Skeletal muscle tissue (tissue), 3 donors: ENCODE measurements at regions not wholly inside any gene's neighbourhood (a gene's known extent, or its start where the extent isn't known, plus 50 kb on each side); places are given as distances from the start of the nearest gene placed in this dataset.

Source experiments
- H3K27ac ChIP-seq: one replicate; pipeline ENCODE4 v1.7.0; 2013; ENCODE audit warnings: mild to moderate bottlenecking, low read depth, low read length, inconsistent platforms
- H3K27me3 ChIP-seq, 3 donors: one replicate each; pipeline ENCODE4 v1.7.0; 2013; ENCODE audit warnings: low read length in 3 of 3; ENCODE audit not compliant: control insufficient read depth in 3 of 3, insufficient read depth in 3 of 3
- H3K36me3 ChIP-seq, 3 donors: one replicate each; pipeline ENCODE4 v1.7.0; 2013; ENCODE audit warnings: low read length in 3 of 3; ENCODE audit not compliant: control insufficient read depth in 3 of 3, insufficient read depth in 3 of 3
- H3K4me1 ChIP-seq, 3 donors: one replicate each; pipeline ENCODE4 v1.7.0; 2013; ENCODE audit warnings: low read length in 3 of 3, mild to moderate bottlenecking in 3 of 3; ENCODE audit not compliant: control insufficient read depth in 3 of 3, insufficient read depth in 3 of 3
- H3K4me3 ChIP-seq, 3 donors: one replicate each; pipeline ENCODE4 v1.7.0; 2013; ENCODE audit warnings: low read length in 3 of 3
- H3K9ac ChIP-seq, 3 donors: one replicate each; pipeline ENCODE4 v1.7.0; 2013; ENCODE audit warnings: low read length in 3 of 3, mild to moderate bottlenecking in 3 of 3, moderate library complexity in 2 of 3, low read depth in 1 of 3
- H3K9me3 ChIP-seq, 3 donors: one replicate each; pipeline ENCODE4 v1.7.0; 2013; ENCODE audit warnings: low read length in 3 of 3; ENCODE audit not compliant: control insufficient read depth in 3 of 3
- donor health status: Osteomylitis.

- no peak overlapping the region for H3K4me3 ChIP-seq
- peaks cover 11 to 16% (median 16%) of the 10 kb centered on the region in 3 donors for H3K4me1 ChIP-seq
- peaks cover 0 to 2% (median 0%) of the 10 kb centered on the region in 3 donors for H3K9me3 ChIP-seq
- H3K36me3 ChIP-seq: no peaks in the 10 kb centered on the region
- no peak overlapping the region for H3K27ac ChIP-seq
- peaks cover 23 to 32% (median 25%) of the 10 kb centered on the region in 3 donors for H3K27me3 ChIP-seq
- H3K9ac ChIP-seq: no peak overlapping the region
These were observed 84.3 kb upstream of the COL5A1 start for GRCh38 chr9:134557331-134557730.

- peaks cover 0 to 2% (median 0%) of the 10 kb centered on the region in 3 donors for H3K9me3 ChIP-seq
These were observed 83.3 kb upstream of the COL5A1 start for GRCh38 chr9:134558124-134558905.

GRCh38 chr9:134559013-134559412 lies 82.6 kb upstream of the COL5A1 start:
- peaks cover 17 to 21% (median 20%) of the 10 kb centered on the region in 3 donors for H3K27me3 ChIP-seq
- no peaks in the 10 kb centered on the region for H3K36me3 ChIP-seq
- peaks cover 0 to 6% (median 6%) of the 10 kb centered on the region in 3 donors for H3K4me1 ChIP-seq
- H3K9ac ChIP-seq: no peak overlapping the region
- peaks cover 0 to 2% (median 0%) of the 10 kb centered on the region in 3 donors for H3K9me3 ChIP-seq
- H3K4me3 ChIP-seq: no peak overlapping the region
- H3K27ac ChIP-seq: no peak overlapping the region

More at GRCh38 chr9:134558124-134558905, 83.3 kb upstream of the COL5A1 start:
- H3K4me3 ChIP-seq: no peak overlapping the region
- no peaks in the 10 kb centered on the region for H3K36me3 ChIP-seq
- no peak overlapping the region for H3K9ac ChIP-seq
- peaks cover 18 to 23% (median 20%) of the 10 kb centered on the region in 3 donors for H3K27me3 ChIP-seq
- H3K27ac ChIP-seq: no peak overlapping the region
- peaks cover 3 to 7% (median 6%) of the 10 kb centered on the region in 3 donors for H3K4me1 ChIP-seq

- H3K27ac ChIP-seq: no peak overlapping the region
- no peak overlapping the region for H3K9ac ChIP-seq
- H3K9me3 ChIP-seq: peaks cover 0 to 2% (median 0%) of the 10 kb centered on the region in 3 donors
- no peaks in the 10 kb centered on the region for H3K4me1 ChIP-seq
- H3K4me3 ChIP-seq: no peak overlapping the region
- peaks cover 14 to 20% (median 14%) of the 10 kb centered on the region in 3 donors for H3K27me3 ChIP-seq
- no peaks in the 10 kb centered on the region for H3K36me3 ChIP-seq
These were observed 81.4 kb upstream of the COL5A1 start for GRCh38 chr9:134560206-134560605.

GRCh38 chr9:134560654-134561053 lies 80.9 kb upstream of the COL5A1 start:
- H3K27ac ChIP-seq: no peak overlapping the region
- H3K27me3 ChIP-seq: peaks cover 11 to 20% (median 14%) of the 10 kb centered on the region in 3 donors
- no peaks in the 10 kb centered on the region for H3K36me3 ChIP-seq
- no peak overlapping the region for H3K9ac ChIP-seq
- no peaks in the 10 kb centered on the region for H3K4me1 ChIP-seq
- no peak overlapping the region for H3K4me3 ChIP-seq
- H3K9me3 ChIP-seq: peaks cover 0 to 2% (median 0%) of the 10 kb centered on the region in 3 donors

- no peak overlapping the region for H3K4me3 ChIP-seq
These were observed 80.0 kb upstream of the COL5A1 start for GRCh38 chr9:134561427-134562145.

GRCh38 chr9:134562146-134562849 lies 79.3 kb upstream of the COL5A1 start:
- H3K4me3 ChIP-seq: no peak overlapping the region
- no peaks in the 10 kb centered on the region for H3K4me1 ChIP-seq
- no peaks in the 10 kb centered on the region for H3K36me3 ChIP-seq
- H3K27ac ChIP-seq: no peak overlapping the region
- peaks cover 2 to 12% (median 6%) of the 10 kb centered on the region in 3 donors for H3K9me3 ChIP-seq
- H3K9ac ChIP-seq: no peak overlapping the region
- peaks cover 7 to 22% (median 20%) of the 10 kb centered on the region in 3 donors for H3K27me3 ChIP-seq

More at GRCh38 chr9:134561427-134562145, 80.0 kb upstream of the COL5A1 start:
- Histone ChIP-seq H3K9ac (no peak overlapping the region), H3K4me1 (no peaks in the 10 kb centered on the region), H3K27ac (no peak overlapping the region), H3K9me3 (peaks cover 0 to 6% (median 0%) of the 10 kb centered on the region in 3 donors), H3K36me3 (no peaks in the 10 kb centered on the region), H3K27me3 (peaks cover 14 to 18% (median 15%) of the 10 kb centered on the region in 3 donors)

- no peak overlapping the region for H3K9ac ChIP-seq
- no peaks in the 10 kb centered on the region for H3K36me3 ChIP-seq
- no peak overlapping the region for H3K27ac ChIP-seq
These were observed 78.2 kb upstream of the COL5A1 start for GRCh38 chr9:134563397-134563796.

GRCh38 chr9:134564431-134565170 lies 77.0 kb upstream of the COL5A1 start:
- no peak overlapping the region for H3K9ac ChIP-seq
- H3K4me1 ChIP-seq: no peaks in the 10 kb centered on the region
- H3K27ac ChIP-seq: no peak overlapping the region
- no peaks in the 10 kb centered on the region for H3K36me3 ChIP-seq
- peaks cover 8 to 22% (median 9%) of the 10 kb centered on the region in 3 donors for H3K27me3 ChIP-seq
- no peak overlapping the region for H3K4me3 ChIP-seq
- H3K9me3 ChIP-seq: peaks cover 2 to 12% (median 6%) of the 10 kb centered on the region in 3 donors

More at GRCh38 chr9:134563397-134563796, 78.2 kb upstream of the COL5A1 start:
- no peak overlapping the region for H3K4me3 ChIP-seq
- peaks cover 8 to 22% (median 17%) of the 10 kb centered on the region in 3 donors for H3K27me3 ChIP-seq
- no peaks in the 10 kb centered on the region for H3K4me1 ChIP-seq
- peaks cover 2 to 12% (median 6%) of the 10 kb centered on the region in 3 donors for H3K9me3 ChIP-seq
